GM18502 (cell line): ENCODE measurements at regions not wholly inside any gene's neighbourhood (a gene's known extent, or its start where the extent isn't known, plus 50 kb on each side); places are given as distances from the start of the nearest gene placed in this dataset.
"Not testable (repeated sequence)": the region's sequence is repeated elsewhere in the genome, so short reads cannot be mapped to it uniquely, and the experiment has no call there.

Source experiments
- ATAC-seq: cut with Tn5 transposase; IDR thresholded peaks from one replicate; pipeline ENCODE4 v1.9.1; 2021; ENCODE audit warnings: mild to moderate bottlenecking; ENCODE audit not compliant: unreplicated experiment, poor library complexity

- no peak for ATAC-seq
Observed at GRCh38 chr18:8984131-8984721, 118.3 kb upstream of the NDUFV2 start.

- ATAC-seq = no peak
Observed at GRCh38 chr18:8987241-8987640, 115.3 kb upstream of the NDUFV2 start.

GRCh38 chr18:8988260-8988871 is 114.1 kb upstream of the NDUFV2 start:
- ATAC-seq = peak; percentile 86

- ATAC-seq = no peak
Observed at GRCh38 chr18:8989017-8989416, 113.5 kb upstream of the NDUFV2 start.

GRCh38 chr18:8989855-8990254 is 112.6 kb upstream of the NDUFV2 start:
- ATAC-seq = no peak

GRCh38 chr18:8990276-8991031 is 112.0 kb upstream of the NDUFV2 start:
- no peak for ATAC-seq

- ATAC-seq = no peak
Observed at GRCh38 chr18:8991155-8991554, 111.3 kb upstream of the NDUFV2 start.

GRCh38 chr18:8992500-8992899 is 110.0 kb upstream of the NDUFV2 start:
- not testable (repeated sequence) for ATAC-seq

- no peak for ATAC-seq
Observed at GRCh38 chr18:8994603-8995002, 107.9 kb upstream of the NDUFV2 start.

GRCh38 chr18:8995096-8995495 is 107.4 kb upstream of the NDUFV2 start:
- no peak for ATAC-seq

- no peak for ATAC-seq
Observed at GRCh38 chr18:8996771-8997432, 105.6 kb upstream of the NDUFV2 start.

- ATAC-seq = no peak
Observed at GRCh38 chr18:8997634-8998033, 104.9 kb upstream of the NDUFV2 start.

GRCh38 chr18:8998481-8999217 is 103.8 kb upstream of the NDUFV2 start:
- no peak for ATAC-seq

- no peak for ATAC-seq
Observed at GRCh38 chr18:8999872-9000271, 102.6 kb upstream of the NDUFV2 start.

- ATAC-seq = no peak
Observed at GRCh38 chr18:9000733-9001132, 101.8 kb upstream of the NDUFV2 start.

- no peak for ATAC-seq
Observed at GRCh38 chr18:9001209-9001608, 101.3 kb upstream of the NDUFV2 start.

- no peak for ATAC-seq
Observed at GRCh38 chr18:9003406-9004100, 98.9 kb upstream of the NDUFV2 start.

GRCh38 chr18:9004308-9004707 is 98.2 kb upstream of the NDUFV2 start:
- not testable (repeated sequence) for ATAC-seq

GRCh38 chr18:9007700-9008099 is 94.8 kb upstream of the NDUFV2 start:
- not testable (repeated sequence) for ATAC-seq

GRCh38 chr18:9008200-9008708 is 94.2 kb upstream of the NDUFV2 start:
- ATAC-seq = no peak
